Ovary (tissue), 7 donors: ENCODE measurements at regions not wholly inside any gene's neighbourhood (a gene's known extent, or its start where the extent isn't known, plus 50 kb on each side); places are given as distances from the start of the nearest gene placed in this dataset.
A peak's percentile ranks its signal among the peaks of the same experiment; 100 is the strongest.

Experiments
- DNase-seq, 5 donors: peaks; one replicate each; pipeline ENCODE4 v3.0.0-alpha.2; 2019 to 2020
- H3K27ac ChIP-seq, 2 donors: fragments of 200-600 bp; one replicate each; pipeline versions ENCODE4 v1.5.1 to v1.8.0; 2019 to 2022
- H3K27me3 ChIP-seq: fragments of 200-600 bp; one replicate; pipeline ENCODE4 v1.8.0; 2022
- H3K36me3 ChIP-seq: fragments of 200-600 bp; sonication (generic); one replicate; pipeline ENCODE4 v1.5.1; 2019
- H3K4me1 ChIP-seq: one replicate; pipeline ENCODE4 v1.8.1; 2013; ENCODE audit warnings: mild to moderate bottlenecking, moderate library complexity; ENCODE audit not compliant: insufficient read depth
- H3K4me3 ChIP-seq: fragments of 200-600 bp; sonication (generic); one replicate; pipeline ENCODE4 v1.5.1; 2017
- H3K9me3 ChIP-seq, 2 donors: fragments of 200-600 bp in 1 of 2; sonication (generic) in 1 of 2; one replicate each; pipeline versions ENCODE4 v1.5.1 to v1.8.1; 2013 to 2019; ENCODE audit warnings: mild to moderate bottlenecking in 1 of 2, moderate library complexity in 1 of 2
- EP300 ChIP-seq: sonication (generic); formaldehyde crosslinking; IDR thresholded peaks from one replicate; pipeline ENCODE4 v1.6.1; 2017; ENCODE audit warnings: antibody characterized with exemption
- POLR2A ChIP-seq: fragments of 450-650 bp; IDR thresholded peaks from one replicate; pipeline ENCODE4 v1.6.1; 2017; ENCODE audit warnings: antibody characterized with exemption, mild to moderate bottlenecking, moderate library complexity
- WGBS, 3 donors: extraction: QIAGEN DNeasy Blood & Tissue Kit in 1 of 3; methylation state at CpG; one replicate each; pipeline versions ENCODE4 v1.1.5 to v1.1.7; 2013 to 2017; 5-methylcytosine and 5-hydroxymethylcytosine counted together
- intact Hi-C, 4 donors: fragments of 100-400 bp; cut with DNase I; formaldehyde crosslinking; loops; one replicate each; pipeline versions ENCODE4 v1.11.0 to v1.15.1; 2022 to 2023
- TF ChIP-seq, protein P1 (sequence below), 3 donors: fragments of 450-650 bp in 2 of 3; fragments of 200-600 bp in 1 of 3; IDR thresholded peaks; one replicate each; pipeline versions ENCODE4 v1.5.1 to v1.8.0; 2016 to 2022; ENCODE audit warnings: antibody characterized with exemption in 3 of 3, mild to moderate bottlenecking in 1 of 3
- donor health status: DM: no; HTN: no; CAD: no; lungs with moderate emphysema.
- donor health status: DM: no; HTN: no; CAD: no.
- donor health status: Bipolar disorder and iron deficiency.
- donor health status: DM: no; HTN: no; CAD: no.
- donor health status: DM: yes; HTN: yes; CAD: no.

DNA sequence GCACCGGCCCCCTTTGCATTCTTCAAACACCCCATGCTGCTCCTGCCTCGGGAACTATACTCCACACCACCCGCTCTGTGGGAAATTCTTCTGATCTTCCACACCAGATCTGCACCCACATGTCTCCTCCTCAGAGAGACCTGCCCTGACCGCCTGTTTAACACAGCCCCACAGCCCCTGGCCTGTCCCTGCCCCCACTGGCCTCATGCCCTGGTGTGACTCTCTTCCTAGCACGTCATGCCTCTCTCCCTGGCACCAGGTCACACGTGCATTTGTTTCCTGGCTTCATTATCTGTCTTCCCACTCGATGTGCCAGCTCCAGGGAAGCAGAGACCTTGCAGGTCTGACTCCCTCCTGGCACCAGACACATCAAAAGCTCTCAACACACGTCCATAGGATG is 79.6 kb downstream of the ANKRD60 start:
- H3K36me3 ChIP-seq: no peaks in the 10 kb centered on the region
- no peak for DNase-seq
- H3K27ac ChIP-seq: no peak overlapping the region
- TF ChIP-seq EP300 (no peak), POLR2A (no peak)
- TF ChIP-seq, protein P1, sequence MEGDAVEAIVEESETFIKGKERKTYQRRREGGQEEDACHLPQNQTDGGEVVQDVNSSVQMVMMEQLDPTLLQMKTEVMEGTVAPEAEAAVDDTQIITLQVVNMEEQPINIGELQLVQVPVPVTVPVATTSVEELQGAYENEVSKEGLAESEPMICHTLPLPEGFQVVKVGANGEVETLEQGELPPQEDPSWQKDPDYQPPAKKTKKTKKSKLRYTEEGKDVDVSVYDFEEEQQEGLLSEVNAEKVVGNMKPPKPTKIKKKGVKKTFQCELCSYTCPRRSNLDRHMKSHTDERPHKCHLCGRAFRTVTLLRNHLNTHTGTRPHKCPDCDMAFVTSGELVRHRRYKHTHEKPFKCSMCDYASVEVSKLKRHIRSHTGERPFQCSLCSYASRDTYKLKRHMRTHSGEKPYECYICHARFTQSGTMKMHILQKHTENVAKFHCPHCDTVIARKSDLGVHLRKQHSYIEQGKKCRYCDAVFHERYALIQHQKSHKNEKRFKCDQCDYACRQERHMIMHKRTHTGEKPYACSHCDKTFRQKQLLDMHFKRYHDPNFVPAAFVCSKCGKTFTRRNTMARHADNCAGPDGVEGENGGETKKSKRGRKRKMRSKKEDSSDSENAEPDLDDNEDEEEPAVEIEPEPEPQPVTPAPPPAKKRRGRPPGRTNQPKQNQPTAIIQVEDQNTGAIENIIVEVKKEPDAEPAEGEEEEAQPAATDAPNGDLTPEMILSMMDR (IDR thresholded peaks at IDR 0.05): no peak
- no peaks in the 10 kb centered on the region for H3K27me3 ChIP-seq
- 76 to 84% (median 80%) methylated on average over 8 of the region's 8 CpGs for WGBS, 3 donors
- no peak overlapping the region for H3K4me3 ChIP-seq
- H3K4me1 ChIP-seq: peaks cover 16% of the 10 kb centered on the region
- no peaks in the 10 kb centered on the region for H3K9me3 ChIP-seq
- intact Hi-C loops: no loop called here

DNA sequence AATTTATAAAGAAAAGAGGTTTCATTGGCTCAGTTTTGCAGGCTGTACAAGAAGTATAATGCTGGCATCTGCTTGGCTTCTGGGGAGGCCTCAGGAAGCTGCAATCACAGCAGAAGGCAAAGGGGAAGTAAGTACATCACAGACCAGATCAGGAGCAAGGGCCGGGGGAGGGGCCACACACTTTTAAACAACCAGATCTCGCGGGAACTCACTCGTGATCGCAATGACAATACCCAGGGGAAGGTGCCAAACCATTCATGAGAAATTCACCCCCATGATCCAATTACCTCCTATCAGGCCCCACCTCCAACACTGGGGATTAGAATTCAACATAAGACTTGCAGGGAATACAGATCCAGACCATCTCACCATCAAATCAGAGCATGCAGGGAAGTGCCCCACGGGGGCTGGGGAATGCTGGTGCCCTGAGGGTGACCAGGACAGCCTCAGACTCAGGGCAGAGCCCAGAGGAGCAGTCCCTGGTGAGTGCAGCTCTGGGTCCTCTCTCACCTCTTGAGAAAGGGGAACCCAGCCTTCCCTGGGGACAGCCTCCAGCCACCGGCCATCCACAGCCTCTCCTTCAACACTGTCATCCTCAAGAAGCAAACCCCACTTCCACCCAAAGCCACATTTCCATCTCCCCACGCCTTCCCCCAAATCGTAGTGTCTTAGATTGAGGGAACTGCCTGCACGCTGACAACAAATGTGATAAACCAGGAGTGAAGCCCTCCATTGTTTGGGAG is 80.7 kb downstream of the ANKRD60 start:
- Histone ChIP-seq H3K4me3 (no peak overlapping the region), H3K27me3 (no peaks in the 10 kb centered on the region), H3K36me3 (no peaks in the 10 kb centered on the region), H3K9me3 (no peaks in the 10 kb centered on the region), H3K4me1 (peaks cover 12% of the 10 kb centered on the region), H3K27ac (no peak overlapping the region)
- no peak for TF ChIP-seq POLR2A
- TF ChIP-seq, protein P1 (IDR thresholded peaks at IDR 0.05): no peak
- TF ChIP-seq EP300: no peak
- 89 to 94% (median 93%) methylated on average over 10 of the region's 10 CpGs for WGBS, 3 donors
- intact Hi-C loops: no loop called here
- no peak for DNase-seq

DNA sequence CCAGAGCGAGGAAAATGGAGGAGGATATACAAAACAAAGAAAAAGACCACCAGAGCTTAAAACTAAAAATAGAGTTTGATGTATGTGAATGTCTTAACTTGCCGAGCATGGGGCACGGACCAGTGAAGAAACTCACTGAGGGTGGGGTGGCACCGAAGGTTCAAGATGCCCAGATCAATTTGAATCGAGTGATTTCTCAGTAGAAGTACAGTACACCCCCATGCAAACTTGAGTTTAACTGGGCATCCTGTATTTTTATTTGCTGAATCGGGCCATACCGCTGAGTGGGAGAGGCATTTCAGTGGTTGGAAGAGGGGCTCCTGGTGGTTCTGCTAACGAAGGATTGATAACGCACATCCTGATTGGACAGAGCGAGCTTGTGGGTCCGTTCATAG is 81.7 kb downstream of the ANKRD60 start:
- DNase-seq: no peak
- H3K4me1 ChIP-seq: peaks cover 12% of the 10 kb centered on the region
- no peaks in the 10 kb centered on the region for H3K27me3 ChIP-seq
- no peaks in the 10 kb centered on the region for H3K9me3 ChIP-seq
- H3K4me3 ChIP-seq: no peak overlapping the region
- no peaks in the 10 kb centered on the region for H3K36me3 ChIP-seq
- intact Hi-C loops: no loop called here
- 77 to 79% (median 77%) methylated on average over 11 of the region's 11 CpGs for WGBS, 3 donors
- TF ChIP-seq POLR2A (no peak), EP300 (no peak)
- TF ChIP-seq, protein P1 (IDR thresholded peaks at IDR 0.05): no peak
- no peak overlapping the region for H3K27ac ChIP-seq

DNA sequence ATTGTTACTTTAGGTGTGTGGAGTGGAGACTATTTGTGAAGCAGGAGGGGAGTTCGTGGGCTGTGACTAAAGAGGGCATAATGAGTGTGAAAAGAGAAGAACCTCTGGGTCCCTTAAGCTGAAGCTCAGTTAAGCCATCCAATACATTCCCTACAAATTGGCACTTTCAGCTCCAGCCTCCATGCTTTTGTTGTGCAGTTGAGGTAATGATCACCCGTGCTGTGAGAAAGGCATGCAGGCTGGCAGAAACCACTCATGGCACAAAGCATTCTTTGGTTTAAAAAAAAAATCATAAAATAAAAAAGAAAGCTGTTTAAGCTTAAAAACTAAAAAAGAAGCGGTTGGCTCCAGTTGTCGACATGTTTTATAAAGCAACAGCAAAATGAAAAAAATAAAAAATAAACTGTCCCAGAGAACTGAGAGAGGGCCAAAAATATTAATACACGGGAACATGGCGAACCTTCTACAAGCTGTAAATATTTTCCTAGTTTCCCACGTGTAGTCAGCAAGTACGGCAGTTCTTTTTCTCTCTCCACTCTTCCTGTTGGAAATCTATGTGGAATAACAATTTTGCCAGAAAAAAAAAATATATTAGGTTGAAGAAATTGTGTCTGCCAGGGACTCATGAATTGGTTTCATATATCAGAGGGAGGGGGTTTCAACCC is 82.2 kb downstream of the ANKRD60 start:
- no peak for DNase-seq
- intact Hi-C loops: no loop called here
- TF ChIP-seq, protein P1 (IDR thresholded peaks at IDR 0.05): no peak
- TF ChIP-seq POLR2A (no peak), EP300 (no peak)
- Histone ChIP-seq H3K4me1 (peaks cover 12% of the 10 kb centered on the region), H3K4me3 (no peak overlapping the region), H3K27ac (peak overlapping the region in 1 of 2 donors; percentile 7), H3K36me3 (no peaks in the 10 kb centered on the region), H3K27me3 (no peaks in the 10 kb centered on the region), H3K9me3 (no peaks in the 10 kb centered on the region)
- 14 to 17% (median 17%) methylated on average over 8 of the region's 8 CpGs for WGBS, 3 donors
